HepG2 (cell line): ENCODE measurements at regions not wholly inside any gene's neighbourhood (a gene's known extent, or its start where the extent isn't known, plus 50 kb on each side); places are given as distances from the start of the nearest gene placed in this dataset.
"Not testable (repeated sequence)": the region's sequence is repeated elsewhere in the genome, so short reads cannot be mapped to it uniquely, and the experiment has no call there.

ENCODE experiments used
- ATF2 ChIP-seq: sonication (generic); formaldehyde crosslinking; IDR thresholded peaks from 2 replicates; pipeline ENCODE4 v1.4.0; 2020; ENCODE audit warnings: missing genetic modification reagents
- EZH2 ChIP-seq: conservative IDR thresholded peaks from 2 replicates; pipeline ENCODE4 v1.6.1; 2012; ENCODE audit warnings: mild to moderate bottlenecking, low read depth, low read length, moderate library complexity
- HNF4A ChIP-seq: sonication (generic); formaldehyde crosslinking; IDR thresholded peaks from 2 replicates; pipeline ENCODE4 v1.4.0; 2020; ENCODE audit warnings: missing genetic modification reagents

GRCh38 chr2:2644751-2645150 is 313.7 kb upstream of the MYT1L start:
- TF ChIP-seq EZH2; ATF2 (CRISPR knock-in tag); HNF4A (CRISPR knock-in tag): not testable (repeated sequence)
